ENCODE measurements at regions not wholly inside any gene's neighbourhood (a gene's known extent, or its start where the extent isn't known, plus 50 kb on each side); places are given as distances from the start of the nearest gene placed in this dataset.
A peak's percentile ranks its signal among the peaks of the same experiment; 100 is the strongest.

GRCh38 chr1:87899017-87899416, 570.3 kb downstream of the LMO4 start:
- Histone ChIP-seq H3K4me3 (ENCODE audit: low read length in 3 of 3) (no peak overlapping the region), H3K27ac (ENCODE audit: low read depth, low read length) (no peak overlapping the region), H3K4me1 (ENCODE audit: control insufficient read depth in 3 of 3, insufficient read depth in 3 of 3, low read length in 3 of 3) (no peaks in the 10 kb centered on the region), H3K27me3 (ENCODE audit: control insufficient read depth in 3 of 3, insufficient read depth in 3 of 3, low read length in 3 of 3) (no peaks in the 10 kb centered on the region), H3K9ac (ENCODE audit: low read depth in 1 of 3, low read length in 3 of 3) (no peak overlapping the region), H3K9me3 (ENCODE audit: control insufficient read depth in 3 of 3, low read length in 3 of 3) (no peaks in the 10 kb centered on the region), H3K36me3 (ENCODE audit: control insufficient read depth in 3 of 3, insufficient read depth in 3 of 3, low read length in 3 of 3) (no peaks in the 10 kb centered on the region)

- Histone ChIP-seq H3K27me3 (ENCODE audit: control insufficient read depth in 3 of 3, insufficient read depth in 3 of 3, low read length in 3 of 3) (no peaks in the 10 kb centered on the region), H3K9me3 (ENCODE audit: control insufficient read depth in 3 of 3, low read length in 3 of 3) (no peaks in the 10 kb centered on the region), H3K9ac (ENCODE audit: low read depth in 1 of 3, low read length in 3 of 3) (no peak overlapping the region), H3K27ac (ENCODE audit: low read depth, low read length) (no peak overlapping the region), H3K4me1 (ENCODE audit: control insufficient read depth in 3 of 3, insufficient read depth in 3 of 3, low read length in 3 of 3) (no peaks in the 10 kb centered on the region), H3K36me3 (ENCODE audit: control insufficient read depth in 3 of 3, insufficient read depth in 3 of 3, low read length in 3 of 3) (no peaks in the 10 kb centered on the region), H3K4me3 (ENCODE audit: low read length in 3 of 3) (no peak overlapping the region)
Measured at GRCh38 chr1:87899746-87900145, 571.1 kb downstream of the LMO4 start.

- no peak overlapping the region for H3K27ac ChIP-seq (ENCODE audit: low read depth, low read length)
- H3K4me1 ChIP-seq (ENCODE audit: control insufficient read depth in 3 of 3, insufficient read depth in 3 of 3, low read length in 3 of 3): peaks cover 0 to 4% (median 0%) of the 10 kb centered on the region in 3 donors
- H3K9ac ChIP-seq (ENCODE audit: low read depth in 1 of 3, low read length in 3 of 3): no peak overlapping the region
Measured at GRCh38 chr1:87902830-87903229, 574.1 kb downstream of the LMO4 start.

GRCh38 chr1:87903242-87903641, 574.6 kb downstream of the LMO4 start:
- H3K9ac ChIP-seq (ENCODE audit: low read depth in 1 of 3, low read length in 3 of 3): no peak overlapping the region
- no peak overlapping the region for H3K27ac ChIP-seq (ENCODE audit: low read depth, low read length)
- H3K27me3 ChIP-seq (ENCODE audit: control insufficient read depth in 3 of 3, insufficient read depth in 3 of 3, low read length in 3 of 3): no peaks in the 10 kb centered on the region
- H3K36me3 ChIP-seq (ENCODE audit: control insufficient read depth in 3 of 3, insufficient read depth in 3 of 3, low read length in 3 of 3): no peaks in the 10 kb centered on the region
- H3K4me1 ChIP-seq (ENCODE audit: control insufficient read depth in 3 of 3, insufficient read depth in 3 of 3, low read length in 3 of 3): peaks cover 0 to 4% (median 0%) of the 10 kb centered on the region in 3 donors
- H3K4me3 ChIP-seq (ENCODE audit: low read length in 3 of 3): no peak overlapping the region
- H3K9me3 ChIP-seq (ENCODE audit: control insufficient read depth in 3 of 3, low read length in 3 of 3): no peaks in the 10 kb centered on the region

More at GRCh38 chr1:87902830-87903229, 574.1 kb downstream of the LMO4 start:
- no peak overlapping the region for H3K4me3 ChIP-seq (ENCODE audit: low read length in 3 of 3)
- H3K9me3 ChIP-seq (ENCODE audit: control insufficient read depth in 3 of 3, low read length in 3 of 3): no peaks in the 10 kb centered on the region
- no peaks in the 10 kb centered on the region for H3K36me3 ChIP-seq (ENCODE audit: control insufficient read depth in 3 of 3, insufficient read depth in 3 of 3, low read length in 3 of 3)
- H3K27me3 ChIP-seq (ENCODE audit: control insufficient read depth in 3 of 3, insufficient read depth in 3 of 3, low read length in 3 of 3): no peaks in the 10 kb centered on the region

DNA sequence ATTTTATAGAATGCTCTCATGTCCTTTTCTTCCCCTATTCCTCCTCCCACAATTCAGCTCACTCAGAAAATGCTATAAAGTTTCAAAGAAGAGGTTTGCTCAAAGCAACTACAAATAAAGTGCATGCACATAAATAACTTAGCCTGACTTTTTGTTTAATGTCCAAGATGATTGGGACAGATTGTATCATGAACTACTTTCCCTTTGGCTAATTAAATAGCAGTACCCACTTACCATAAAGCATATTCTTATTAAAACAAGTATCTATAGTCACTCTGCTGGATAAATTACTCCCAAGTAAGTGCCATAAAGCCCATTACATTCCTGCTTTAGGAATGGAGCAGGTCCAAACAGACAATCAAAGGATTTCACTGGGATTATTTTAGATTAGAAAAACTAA, 576.0 kb downstream of the LMO4 start:
- Histone ChIP-seq H3K4me3 (ENCODE audit: low read length in 3 of 3) (peak overlapping the region in 1 of 3 donors; percentile 22), H3K36me3 (ENCODE audit: control insufficient read depth in 3 of 3, insufficient read depth in 3 of 3, low read length in 3 of 3) (no peaks in the 10 kb centered on the region), H3K9ac (ENCODE audit: low read depth in 1 of 3, low read length in 3 of 3) (no peak overlapping the region), H3K27ac (ENCODE audit: low read depth, low read length) (no peak overlapping the region), H3K9me3 (ENCODE audit: control insufficient read depth in 3 of 3, low read length in 3 of 3) (no peaks in the 10 kb centered on the region), H3K4me1 (ENCODE audit: control insufficient read depth in 3 of 3, insufficient read depth in 3 of 3, low read length in 3 of 3) (peaks cover 0 to 4% (median 0%) of the 10 kb centered on the region in 3 donors), H3K27me3 (ENCODE audit: control insufficient read depth in 3 of 3, insufficient read depth in 3 of 3, low read length in 3 of 3) (no peaks in the 10 kb centered on the region)

- no peak overlapping the region for H3K27ac ChIP-seq (ENCODE audit: low read depth, low read length)
- H3K27me3 ChIP-seq (ENCODE audit: control insufficient read depth in 3 of 3, insufficient read depth in 3 of 3, low read length in 3 of 3): no peaks in the 10 kb centered on the region
Measured at GRCh38 chr1:87905651-87906050, 577.0 kb downstream of the LMO4 start.

DNA sequence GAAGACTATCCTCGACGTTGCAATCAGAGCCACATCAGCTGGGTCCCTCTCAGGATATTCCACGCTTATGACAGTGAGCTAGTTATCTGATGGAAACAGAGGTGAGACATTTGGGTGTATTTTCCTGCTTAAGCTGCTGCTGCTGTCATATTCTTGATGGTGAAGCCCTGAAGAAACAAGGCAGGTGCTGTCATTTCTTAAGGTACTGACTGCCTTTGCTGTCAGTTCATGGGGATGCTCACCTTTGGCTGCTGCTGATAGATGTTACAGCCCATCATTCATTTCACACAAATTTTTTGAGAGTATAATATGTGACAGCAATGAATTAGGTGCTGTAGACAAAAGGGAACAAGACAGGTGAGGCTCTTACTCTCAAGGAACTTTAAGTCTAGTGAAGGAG, 577.4 kb downstream of the LMO4 start:
- H3K4me3 ChIP-seq (ENCODE audit: low read length in 3 of 3): peak overlapping the region in 1 of 3 donors; percentile 32
- H3K36me3 ChIP-seq (ENCODE audit: control insufficient read depth in 3 of 3, insufficient read depth in 3 of 3, low read length in 3 of 3): no peaks in the 10 kb centered on the region
- H3K4me1 ChIP-seq (ENCODE audit: control insufficient read depth in 3 of 3, insufficient read depth in 3 of 3, low read length in 3 of 3): peaks cover 0 to 4% (median 0%) of the 10 kb centered on the region in 3 donors
- H3K27ac ChIP-seq (ENCODE audit: low read depth, low read length): no peak overlapping the region
- no peaks in the 10 kb centered on the region for H3K9me3 ChIP-seq (ENCODE audit: control insufficient read depth in 3 of 3, low read length in 3 of 3)
- H3K27me3 ChIP-seq (ENCODE audit: control insufficient read depth in 3 of 3, insufficient read depth in 3 of 3, low read length in 3 of 3): no peaks in the 10 kb centered on the region
- no peak overlapping the region for H3K9ac ChIP-seq (ENCODE audit: low read depth in 1 of 3, low read length in 3 of 3)

More at GRCh38 chr1:87905651-87906050, 577.0 kb downstream of the LMO4 start:
- Histone ChIP-seq H3K4me1 (ENCODE audit: control insufficient read depth in 3 of 3, insufficient read depth in 3 of 3, low read length in 3 of 3) (peaks cover 0 to 4% (median 0%) of the 10 kb centered on the region in 3 donors), H3K9ac (ENCODE audit: low read depth in 1 of 3, low read length in 3 of 3) (no peak overlapping the region), H3K4me3 (ENCODE audit: low read length in 3 of 3) (peak overlapping the region in 1 of 3 donors; percentile 32), H3K36me3 (ENCODE audit: control insufficient read depth in 3 of 3, insufficient read depth in 3 of 3, low read length in 3 of 3) (no peaks in the 10 kb centered on the region), H3K9me3 (ENCODE audit: control insufficient read depth in 3 of 3, low read length in 3 of 3) (no peaks in the 10 kb centered on the region)

DNA sequence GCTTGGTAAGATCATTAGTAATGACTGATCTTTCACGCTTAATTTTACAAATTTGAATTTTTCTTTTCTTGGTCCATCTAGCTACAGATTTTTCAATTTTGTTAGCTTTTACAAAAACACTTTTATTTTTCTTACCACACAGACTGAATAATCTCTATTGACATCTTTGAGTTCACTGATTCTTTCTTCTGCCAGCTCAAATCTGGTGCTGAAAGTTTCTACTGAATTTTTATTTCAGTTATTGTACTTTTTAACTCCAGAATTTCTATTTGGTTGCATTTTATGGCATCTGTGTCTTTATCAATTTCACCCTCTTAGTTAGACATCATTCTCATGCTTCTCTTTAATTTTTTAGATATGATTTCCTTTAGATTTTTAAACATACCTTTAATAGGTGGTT, 584.7 kb downstream of the LMO4 start:
- Histone ChIP-seq H3K4me1 (ENCODE audit: control insufficient read depth in 3 of 3, insufficient read depth in 3 of 3, low read length in 3 of 3) (no peaks in the 10 kb centered on the region), H3K36me3 (ENCODE audit: control insufficient read depth in 3 of 3, insufficient read depth in 3 of 3, low read length in 3 of 3) (no peaks in the 10 kb centered on the region), H3K9me3 (ENCODE audit: control insufficient read depth in 3 of 3, low read length in 3 of 3) (peaks cover 0 to 9% (median 0%) of the 10 kb centered on the region in 3 donors), H3K27ac (ENCODE audit: low read depth, low read length) (no peak overlapping the region), H3K27me3 (ENCODE audit: control insufficient read depth in 3 of 3, insufficient read depth in 3 of 3, low read length in 3 of 3) (no peaks in the 10 kb centered on the region), H3K9ac (ENCODE audit: low read depth in 1 of 3, low read length in 3 of 3) (no peak overlapping the region), H3K4me3 (ENCODE audit: low read length in 3 of 3) (no peak overlapping the region)

- no peak overlapping the region for H3K27ac ChIP-seq (ENCODE audit: low read depth, low read length)
- no peaks in the 10 kb centered on the region for H3K27me3 ChIP-seq (ENCODE audit: control insufficient read depth in 3 of 3, insufficient read depth in 3 of 3, low read length in 3 of 3)
- no peak overlapping the region for H3K9ac ChIP-seq (ENCODE audit: low read depth in 1 of 3, low read length in 3 of 3)
- peaks cover 0 to 5% (median 0%) of the 10 kb centered on the region in 3 donors for H3K4me1 ChIP-seq (ENCODE audit: control insufficient read depth in 3 of 3, insufficient read depth in 3 of 3, low read length in 3 of 3)
- H3K36me3 ChIP-seq (ENCODE audit: control insufficient read depth in 3 of 3, insufficient read depth in 3 of 3, low read length in 3 of 3): no peaks in the 10 kb centered on the region
- H3K4me3 ChIP-seq (ENCODE audit: low read length in 3 of 3): no peak overlapping the region
- H3K9me3 ChIP-seq (ENCODE audit: control insufficient read depth in 3 of 3, low read length in 3 of 3): peaks cover 0 to 9% (median 0%) of the 10 kb centered on the region in 3 donors
Measured at GRCh38 chr1:87914396-87914795, 585.7 kb downstream of the LMO4 start.

DNA sequence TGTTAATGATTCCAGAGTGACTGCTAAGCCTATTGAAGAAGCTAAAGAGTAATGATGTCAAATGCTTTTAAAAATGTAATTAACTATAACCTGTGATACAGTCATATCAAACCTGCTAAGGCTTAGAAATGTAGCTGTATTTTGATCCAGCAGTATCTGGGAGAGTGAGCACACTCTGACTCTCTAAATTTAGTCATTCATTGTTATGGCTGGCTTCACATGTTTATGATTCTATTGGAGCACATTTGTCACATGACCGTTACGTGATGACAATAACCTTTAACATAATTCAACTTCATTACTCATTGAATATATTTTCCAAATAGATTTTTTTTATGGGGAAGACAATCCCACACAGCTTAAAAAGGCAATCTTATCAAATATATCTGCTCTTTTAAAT, 587.1 kb downstream of the LMO4 start:
- Histone ChIP-seq H3K9ac (ENCODE audit: low read depth in 1 of 3, low read length in 3 of 3) (no peak overlapping the region), H3K9me3 (ENCODE audit: control insufficient read depth in 3 of 3, low read length in 3 of 3) (peaks cover 0 to 9% (median 0%) of the 10 kb centered on the region in 3 donors), H3K27ac (ENCODE audit: low read depth, low read length) (no peak overlapping the region), H3K27me3 (ENCODE audit: control insufficient read depth in 3 of 3, insufficient read depth in 3 of 3, low read length in 3 of 3) (no peaks in the 10 kb centered on the region), H3K4me1 (ENCODE audit: control insufficient read depth in 3 of 3, insufficient read depth in 3 of 3, low read length in 3 of 3) (peaks cover 0 to 5% (median 0%) of the 10 kb centered on the region in 3 donors), H3K4me3 (ENCODE audit: low read length in 3 of 3) (no peak overlapping the region), H3K36me3 (ENCODE audit: control insufficient read depth in 3 of 3, insufficient read depth in 3 of 3, low read length in 3 of 3) (no peaks in the 10 kb centered on the region)

Data from skeletal muscle tissue (tissue), 3 donors.